Activated CD4-positive, alpha-beta T cell treated with anti-CD3 and anti-CD28 coated beads for 48 hours (primary cell): ENCODE measurements at regions not wholly inside any gene's neighbourhood (a gene's known extent, or its start where the extent isn't known, plus 50 kb on each side); places are given as distances from the start of the nearest gene placed in this dataset.
"Not testable (repeated sequence)": the region's sequence is repeated elsewhere in the genome, so short reads cannot be mapped to it uniquely, and the experiment has no call there.

Source experiments
- DNase-seq: peaks from one replicate; pipeline ENCODE4 v3.0.0-alpha.2; 2020

DNA sequence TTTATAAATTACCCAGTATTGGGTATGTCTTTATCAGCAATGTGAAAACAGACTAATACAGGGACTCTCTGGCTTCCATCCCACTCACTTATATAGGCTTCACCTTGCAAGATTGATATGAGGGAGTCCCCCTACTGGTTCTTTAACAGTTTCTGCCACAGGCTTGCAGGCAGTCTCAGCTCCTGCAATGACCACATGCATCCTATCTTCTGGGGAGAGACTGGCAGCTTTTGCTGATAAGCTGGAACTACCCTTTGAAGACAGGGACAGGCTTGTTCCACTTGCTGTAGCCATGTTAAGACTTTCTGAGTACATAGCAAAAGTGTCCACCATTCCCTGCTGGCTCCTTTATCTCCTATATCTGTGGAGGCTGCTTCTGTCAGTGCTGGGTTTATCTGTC is 531.7 kb upstream of the FLRT2 start:
- no peak for DNase-seq

- no peak for DNase-seq
These were observed 527.1 kb upstream of the FLRT2 start for GRCh38 chr14:85002846-85003245.

DNA sequence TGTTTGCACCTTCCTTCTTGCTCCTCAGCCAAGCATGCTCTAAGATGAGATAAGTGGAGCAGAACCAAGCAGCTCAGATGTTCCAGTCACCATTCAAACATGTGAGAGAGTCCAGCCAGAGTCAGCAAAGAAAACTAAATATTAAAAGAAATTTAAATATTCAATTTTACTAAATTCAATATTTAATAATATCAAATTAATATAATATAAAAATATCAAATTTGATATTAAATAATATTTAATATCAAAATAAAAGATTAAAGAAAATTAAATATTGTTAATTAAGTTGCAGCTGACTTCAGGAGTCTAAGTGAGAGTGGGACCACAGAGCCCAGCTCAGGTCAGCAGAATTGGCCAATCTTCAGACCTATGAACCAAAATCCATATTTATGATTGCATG is 526.1 kb upstream of the FLRT2 start:
- DNase-seq = no peak

DNA sequence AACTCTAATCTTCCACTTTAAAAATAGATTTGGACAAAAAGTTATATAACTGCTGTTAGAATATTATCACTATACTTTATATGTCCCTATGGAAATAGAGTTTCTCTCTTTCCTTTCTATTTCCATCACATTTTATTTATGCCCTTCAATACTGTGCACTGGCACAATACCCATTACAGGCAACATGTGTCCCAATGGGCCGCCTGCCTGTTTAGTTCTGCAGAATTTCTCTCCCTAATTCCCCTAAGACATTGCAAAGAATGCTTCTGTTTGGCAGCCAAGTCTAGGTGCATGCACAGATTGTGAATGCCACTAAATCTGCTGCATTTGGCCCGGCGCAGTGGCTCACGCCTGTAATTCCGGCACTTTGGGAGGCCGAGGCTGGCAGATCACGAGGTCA is 520.4 kb upstream of the FLRT2 start:
- DNase-seq = no peak

- no peak for DNase-seq
These were observed 519.8 kb upstream of the FLRT2 start for GRCh38 chr14:85010186-85010585.

GRCh38 chr14:85016496-85016895 is 513.4 kb upstream of the FLRT2 start:
- no peak for DNase-seq

GRCh38 chr14:85023866-85024265 is 506.1 kb upstream of the FLRT2 start:
- not testable (repeated sequence) for DNase-seq

GRCh38 chr14:85024931-85025330 is 505.0 kb upstream of the FLRT2 start:
- no peak for DNase-seq

DNA sequence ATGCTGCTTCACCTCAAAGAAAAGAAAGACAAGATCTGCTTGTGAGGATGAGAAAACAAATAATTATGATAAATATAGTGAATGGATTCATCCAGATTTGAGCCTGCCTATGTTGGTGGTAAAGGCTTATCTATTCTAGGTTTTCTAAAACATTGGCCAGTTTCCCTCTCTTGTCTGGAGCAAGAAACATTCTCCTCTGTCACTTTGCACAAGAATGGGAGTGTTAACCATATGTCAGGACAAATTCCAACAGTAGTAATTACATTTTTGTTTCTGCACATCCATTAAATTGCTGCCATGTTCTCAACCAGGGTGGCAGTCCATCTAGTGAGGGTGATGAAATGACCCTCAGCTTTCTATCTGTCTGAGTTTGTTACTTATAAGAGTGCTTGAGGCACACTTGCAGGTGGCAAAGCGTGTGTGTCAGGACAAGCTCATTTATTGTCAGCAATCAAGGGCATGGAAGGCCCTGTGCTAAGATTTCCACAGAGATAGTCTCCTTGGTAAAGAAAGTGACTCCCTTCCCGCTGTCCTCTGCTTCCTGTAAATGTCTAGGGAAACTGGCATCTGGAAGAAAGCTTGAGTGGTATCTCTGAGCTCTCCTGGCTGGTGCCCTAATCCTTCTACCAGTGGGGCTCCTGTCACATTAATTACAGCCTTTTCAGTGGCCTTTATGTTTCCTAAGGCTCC is 502.1 kb upstream of the FLRT2 start:
- DNase-seq = no peak

- DNase-seq = no peak
These were observed 492.5 kb upstream of the FLRT2 start for GRCh38 chr14:85037411-85037810.

GRCh38 chr14:85038526-85039352 is 491.2 kb upstream of the FLRT2 start:
- no peak for DNase-seq

- no peak for DNase-seq
These were observed 490.7 kb upstream of the FLRT2 start for GRCh38 chr14:85039353-85039626.

DNA sequence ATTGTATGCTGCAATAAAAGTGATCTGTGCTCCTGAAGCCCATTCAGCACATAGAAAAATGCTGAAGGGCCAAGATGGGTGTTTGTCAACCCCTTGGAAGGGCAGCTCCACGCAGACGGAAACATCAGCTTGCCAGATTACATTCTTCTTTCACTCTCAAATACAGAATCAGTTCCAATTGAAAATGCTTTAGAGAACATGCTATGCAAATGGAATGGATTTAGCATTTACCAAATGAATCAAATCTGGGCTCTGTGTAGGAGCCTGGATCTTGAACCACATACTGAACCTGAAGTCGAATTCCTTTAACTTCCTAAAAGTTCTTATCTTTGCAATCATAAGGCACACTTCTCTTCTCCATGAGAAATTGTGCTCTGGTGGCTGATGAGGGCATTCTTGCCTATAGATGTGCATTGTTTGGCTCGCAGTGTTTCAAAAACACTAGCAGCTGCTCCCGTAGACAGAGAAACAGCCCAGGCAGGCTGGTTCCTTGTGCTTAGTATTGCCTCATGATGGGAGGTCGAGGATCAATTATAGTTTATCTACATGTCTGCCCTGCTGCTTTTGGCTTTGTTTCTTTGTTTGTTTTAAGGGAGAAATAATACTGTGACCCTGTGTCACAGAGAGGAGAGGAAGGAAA is 489.8 kb upstream of the FLRT2 start:
- DNase-seq = no peak

- no peak for DNase-seq
These were observed 488.3 kb upstream of the FLRT2 start for GRCh38 chr14:85041618-85042017.

GRCh38 chr14:85042301-85042700 is 487.6 kb upstream of the FLRT2 start:
- DNase-seq = no peak

- no peak for DNase-seq
These were observed 479.8 kb upstream of the FLRT2 start for GRCh38 chr14:85050180-85050579.

- DNase-seq = no peak
These were observed 477.3 kb upstream of the FLRT2 start for GRCh38 chr14:85052646-85053045.

DNA sequence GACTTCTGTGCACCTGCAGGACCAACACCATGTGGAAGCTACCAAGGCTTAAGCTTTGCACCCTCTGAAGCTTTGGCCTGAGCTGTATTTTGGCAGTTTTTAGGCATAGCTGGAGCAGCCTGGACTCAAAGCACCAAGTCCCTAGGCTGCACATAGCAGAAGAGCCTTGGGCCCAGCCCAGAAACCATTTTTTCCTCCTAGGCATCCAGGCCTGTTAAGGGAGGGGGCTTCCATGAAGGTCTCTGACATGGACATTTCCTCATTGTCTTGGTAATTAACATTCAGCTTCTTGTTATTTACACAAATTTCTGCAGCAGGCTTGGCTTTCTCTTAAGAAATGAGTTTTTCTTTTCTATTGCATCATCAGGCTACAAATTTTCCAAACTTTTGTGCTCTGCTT is 475.8 kb upstream of the FLRT2 start:
- no peak for DNase-seq

- no peak for DNase-seq
These were observed 473.7 kb upstream of the FLRT2 start for GRCh38 chr14:85056267-85056666.

DNA sequence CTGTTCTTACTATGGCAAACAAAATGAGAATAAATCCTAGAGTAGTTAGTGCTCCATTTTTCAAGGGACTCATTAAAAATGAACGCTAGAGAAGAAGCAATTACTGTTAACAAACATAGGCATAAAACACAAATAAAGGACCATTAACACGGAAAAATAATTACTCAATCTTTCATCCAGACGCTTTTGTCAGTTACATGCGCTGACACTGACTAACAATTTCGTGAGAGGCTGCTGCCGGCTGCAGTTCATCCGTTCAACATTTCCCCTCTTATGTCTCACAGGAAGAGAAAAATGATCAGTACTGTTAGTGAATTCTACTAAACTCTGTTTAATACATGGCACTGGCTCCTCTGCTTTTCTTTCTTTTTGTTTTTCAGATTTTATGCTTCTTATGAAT is 472.7 kb upstream of the FLRT2 start:
- DNase-seq = no peak

GRCh38 chr14:85058150-85058549 is 471.8 kb upstream of the FLRT2 start:
- no peak for DNase-seq

- DNase-seq = no peak
These were observed 469.8 kb upstream of the FLRT2 start for GRCh38 chr14:85060121-85060520.

GRCh38 chr14:85061256-85061655 is 468.7 kb upstream of the FLRT2 start:
- no peak for DNase-seq

- DNase-seq = no peak
These were observed 466.2 kb upstream of the FLRT2 start for GRCh38 chr14:85063747-85064146.
